SIG-M5 treated with dmso at 0.1 percent for 504 hours (cell line): ENCODE measurements at regions not wholly inside any gene's neighbourhood (a gene's known extent, or its start where the extent isn't known, plus 50 kb on each side); places are given as distances from the start of the nearest gene placed in this dataset.
"Not testable (repeated sequence)": the region's sequence is repeated elsewhere in the genome, so short reads cannot be mapped to it uniquely, and the experiment has no call there.

Experiments used
- DNase-seq: peaks from one replicate; lab custom pipeline; 2025; ENCODE audit not compliant: unreplicated experiment; lab: John Stamatoyannopoulos, UW

DNA sequence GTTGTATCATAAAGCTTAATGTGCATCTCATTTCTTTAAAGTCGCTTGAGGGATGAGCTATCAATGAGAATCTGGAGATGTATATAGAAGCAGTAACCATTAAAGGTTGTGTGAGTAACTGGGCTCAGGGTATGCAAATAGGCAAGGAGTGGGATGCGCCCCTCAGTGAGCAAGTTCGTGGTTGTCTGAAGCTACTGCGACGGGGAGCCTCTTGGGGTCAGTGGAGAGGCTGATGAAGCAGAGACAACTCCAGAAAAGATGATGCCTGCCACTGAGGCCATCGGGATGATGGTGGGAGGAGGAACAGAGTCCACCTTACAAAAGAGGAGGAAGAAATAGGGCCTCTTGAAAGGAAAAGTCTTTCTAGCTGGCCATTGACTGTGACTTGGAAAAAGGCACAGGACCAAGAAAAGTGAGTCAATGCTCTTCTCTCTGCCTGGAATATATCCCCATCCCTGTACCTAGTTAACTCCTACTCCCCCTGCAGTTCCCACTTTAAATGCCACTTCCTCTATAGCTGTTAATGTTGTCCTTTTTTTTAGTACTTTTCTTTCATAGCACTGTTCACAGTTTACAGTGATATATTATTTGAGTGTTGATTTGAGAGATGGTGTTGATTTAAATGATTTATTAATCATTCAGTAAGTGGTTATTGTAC lies 51.4 kb upstream of the LSM6 start:
- no peak for DNase-seq

- no peak for DNase-seq
These were observed 52.3 kb upstream of the LSM6 start for GRCh38 chr4:146123231-146123630.

GRCh38 chr4:146122398-146122797 lies 53.1 kb upstream of the LSM6 start:
- DNase-seq = no peak

GRCh38 chr4:146121757-146122156 lies 53.8 kb upstream of the LSM6 start:
- DNase-seq = no peak

GRCh38 chr4:146119845-146120404 lies 55.6 kb upstream of the LSM6 start:
- DNase-seq = no peak

DNA sequence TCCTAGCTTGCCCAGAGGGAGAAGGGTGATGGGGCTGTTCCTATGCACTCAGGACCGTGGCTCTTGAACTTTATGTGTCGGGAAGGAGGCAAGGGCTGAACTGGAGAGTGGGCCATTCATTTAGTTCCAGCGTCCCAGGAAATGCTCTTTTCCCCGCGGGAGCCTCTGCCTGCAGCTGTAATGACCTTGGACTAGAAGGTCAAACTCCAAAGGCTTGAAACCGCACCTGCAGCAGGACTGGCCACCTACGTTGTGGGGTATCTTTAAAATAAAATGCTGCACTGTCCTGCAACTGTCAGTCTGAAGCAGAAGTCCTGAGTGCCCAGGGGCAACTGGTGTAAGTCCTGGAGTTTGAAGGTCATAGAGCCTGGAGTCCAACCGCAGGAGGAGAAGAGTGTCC lies 61.5 kb upstream of the LSM6 start:
- DNase-seq = no peak

DNA sequence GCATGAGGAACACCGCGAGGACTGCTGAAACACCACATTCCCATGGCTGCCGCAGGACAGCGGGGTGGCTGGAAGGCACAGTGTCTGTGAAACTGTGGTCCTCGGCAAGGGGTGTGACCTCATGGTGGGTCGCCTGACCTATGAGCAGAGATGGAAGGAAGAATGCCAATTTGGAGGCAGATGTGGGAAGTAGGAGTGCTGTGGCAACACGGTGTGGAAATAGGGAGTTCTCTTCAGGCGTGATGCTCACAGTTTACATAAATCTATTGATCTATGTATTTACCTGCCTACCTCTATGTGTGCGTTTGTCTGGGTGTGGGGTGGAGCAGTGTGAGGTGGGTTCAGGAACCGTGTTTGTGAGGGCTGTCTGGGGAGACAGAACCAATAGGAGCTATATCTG lies 62.3 kb upstream of the LSM6 start:
- no peak for DNase-seq

GRCh38 chr4:146112389-146112788 lies 63.1 kb upstream of the LSM6 start:
- no peak for DNase-seq

GRCh38 chr4:146110871-146111485 lies 64.5 kb upstream of the LSM6 start:
- peak; percentile 50 for DNase-seq

DNA sequence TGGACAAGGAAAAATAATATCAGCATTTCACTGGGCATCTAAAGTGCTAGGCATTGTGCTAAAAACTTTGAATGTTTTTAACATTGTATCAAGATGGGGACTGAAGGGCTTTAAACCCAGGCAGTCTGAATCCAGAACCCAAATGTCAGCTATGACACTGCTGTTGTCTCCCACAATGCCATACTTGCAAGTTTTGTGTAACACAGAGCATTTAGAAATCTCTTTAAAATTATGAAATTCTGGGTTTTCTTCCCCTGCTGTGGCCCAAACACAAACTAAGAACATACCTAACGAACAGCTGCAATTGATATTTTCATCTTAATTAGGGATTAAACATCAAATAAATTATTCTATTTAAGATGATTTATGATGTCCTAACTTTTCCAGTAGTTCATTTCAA lies 66.8 kb upstream of the LSM6 start:
- peak; percentile 43 for DNase-seq

- no peak for DNase-seq
These were observed 67.8 kb upstream of the LSM6 start for GRCh38 chr4:146107587-146108240.

DNA sequence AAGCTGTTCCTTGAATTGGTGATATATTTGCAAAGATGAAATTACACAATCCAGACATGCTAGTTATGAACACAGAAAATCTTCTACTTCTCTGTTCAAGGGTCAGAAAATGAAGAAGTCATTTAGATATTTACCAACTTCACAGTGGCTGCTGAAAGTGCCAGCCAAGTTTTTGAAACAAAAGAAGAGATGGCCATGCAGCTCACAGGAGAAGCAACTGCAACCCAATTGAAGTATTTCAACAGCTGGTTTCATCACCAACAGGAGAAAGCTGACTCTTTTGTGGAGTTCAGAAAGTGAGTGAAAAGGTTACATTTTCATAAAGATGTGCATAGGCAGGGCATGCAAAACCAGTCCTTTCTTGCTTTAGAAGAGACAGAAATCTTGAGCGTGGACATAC lies 70.1 kb upstream of the LSM6 start:
- peak; percentile 89 for DNase-seq

DNA sequence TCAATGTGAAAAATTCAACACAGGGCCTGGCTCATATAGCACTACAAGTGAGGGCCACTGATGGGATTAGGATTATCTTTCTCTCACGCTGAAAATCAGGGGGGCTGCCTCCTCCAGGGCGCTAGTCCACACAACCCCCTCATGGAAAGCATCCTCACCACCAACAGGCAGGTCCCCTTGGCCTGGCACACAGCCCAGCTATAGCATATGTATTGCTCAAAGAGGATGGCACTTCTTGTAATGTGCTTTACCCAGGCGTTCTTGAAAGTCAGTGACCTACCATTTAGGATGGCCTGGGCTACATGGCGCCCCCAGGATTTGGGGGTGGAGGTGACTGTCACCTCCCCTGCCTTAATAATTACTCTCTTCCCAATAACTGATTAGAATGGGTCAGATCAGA lies 71.0 kb upstream of the LSM6 start:
- no peak for DNase-seq

GRCh38 chr4:146104052-146104451 lies 71.5 kb upstream of the LSM6 start:
- DNase-seq = not testable (repeated sequence)

DNA sequence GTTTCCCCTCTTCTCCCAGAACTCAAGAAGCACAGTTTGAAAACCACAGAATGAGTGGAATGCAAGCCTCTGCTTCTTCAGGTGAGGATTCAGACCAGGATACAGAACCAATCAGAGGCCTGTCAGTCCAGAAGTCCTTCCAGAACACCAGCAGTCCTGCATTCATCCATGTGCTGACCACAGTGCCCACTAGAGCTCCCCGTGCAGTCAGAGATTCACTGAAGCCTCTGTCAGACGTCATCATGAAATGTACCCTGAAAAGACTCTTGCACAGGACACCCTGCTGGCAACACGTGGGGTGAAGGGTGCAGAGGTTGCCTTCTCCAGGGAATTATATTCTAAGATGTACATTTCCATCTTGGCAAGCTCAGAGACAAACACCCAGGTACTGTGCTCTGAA lies 75.9 kb upstream of the LSM6 start:
- no peak for DNase-seq

DNA sequence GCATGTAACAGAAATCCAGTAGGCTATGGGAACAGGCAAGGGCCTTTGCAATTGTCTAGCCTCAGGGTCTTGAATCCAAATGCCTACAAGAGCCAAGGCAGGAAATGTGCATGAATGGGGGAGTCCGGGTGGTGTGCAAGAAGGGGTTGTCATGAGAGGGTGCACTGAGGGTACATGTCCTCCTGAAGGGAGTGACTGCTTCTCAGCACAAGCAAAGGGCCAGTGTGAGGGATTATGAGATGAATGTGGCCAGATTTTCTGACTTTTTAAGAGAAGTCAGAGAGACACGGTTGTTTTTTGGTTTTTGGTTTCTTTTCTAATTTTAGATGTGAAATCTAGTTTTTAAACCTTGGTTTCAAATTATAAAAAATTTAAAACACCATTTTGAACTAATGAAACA lies 76.5 kb upstream of the LSM6 start:
- no peak for DNase-seq

- no peak for DNase-seq
These were observed 77.1 kb upstream of the LSM6 start for GRCh38 chr4:146098397-146098796.

DNA sequence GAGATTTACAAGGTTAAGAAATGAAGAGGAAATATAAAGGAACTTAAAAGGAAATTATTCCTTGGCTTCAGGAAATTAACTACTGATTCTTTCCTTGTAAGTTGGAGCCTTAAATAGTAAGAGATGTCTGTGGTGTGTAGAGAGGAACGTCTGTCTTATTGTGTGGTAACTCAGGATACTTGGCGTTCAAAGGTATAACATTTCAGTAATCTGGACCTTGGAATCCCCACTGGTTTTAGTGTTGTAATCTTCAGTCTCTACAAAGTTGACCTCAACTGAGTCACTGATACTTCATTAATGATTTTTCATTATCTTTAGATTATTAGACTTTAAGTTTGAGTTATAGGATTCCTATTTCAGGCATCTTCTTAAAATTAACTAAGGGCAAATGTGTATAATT lies 79.1 kb upstream of the LSM6 start:
- DNase-seq = no peak

DNA sequence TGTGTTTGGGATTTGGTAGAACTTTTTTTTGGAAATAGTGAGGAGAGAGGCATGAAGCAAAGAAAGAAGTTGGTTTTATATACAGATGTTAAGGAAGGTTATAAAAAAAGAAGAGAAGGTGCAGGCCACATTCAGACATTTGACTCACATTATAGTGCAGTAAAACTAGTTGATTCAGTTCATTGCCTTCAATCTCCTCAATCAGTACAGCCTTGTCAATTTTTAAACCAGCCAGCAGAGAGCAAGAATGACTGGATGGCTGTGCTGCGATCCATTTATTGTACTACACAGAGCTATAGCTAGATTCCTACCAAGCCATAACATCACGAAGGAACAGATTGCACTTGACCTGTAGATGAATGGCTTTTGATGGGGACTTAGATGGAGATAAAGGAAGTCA lies 79.7 kb upstream of the LSM6 start:
- no peak for DNase-seq

- peak; percentile 13 for DNase-seq
These were observed 80.3 kb upstream of the LSM6 start for GRCh38 chr4:146095091-146095690.

DNA sequence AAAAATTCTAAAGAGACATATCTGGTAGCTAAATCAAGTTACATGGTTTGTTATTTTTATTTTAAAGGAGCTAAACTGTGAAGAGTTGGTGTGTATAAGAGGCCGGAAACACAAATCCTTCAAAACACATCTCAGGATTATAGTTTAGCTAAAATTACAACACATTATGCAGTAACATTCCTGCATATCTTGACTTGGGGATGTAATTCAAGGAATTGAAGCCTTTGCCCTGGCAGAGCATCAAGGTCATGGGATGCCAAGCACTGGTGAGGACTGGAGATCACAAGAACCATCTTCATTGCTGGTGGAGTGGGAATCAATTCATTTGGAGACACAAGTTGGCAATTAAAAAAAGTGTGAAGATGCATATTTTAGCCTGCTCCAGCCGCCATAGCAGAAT lies 86.8 kb upstream of the LSM6 start:
- no peak for DNase-seq

DNA sequence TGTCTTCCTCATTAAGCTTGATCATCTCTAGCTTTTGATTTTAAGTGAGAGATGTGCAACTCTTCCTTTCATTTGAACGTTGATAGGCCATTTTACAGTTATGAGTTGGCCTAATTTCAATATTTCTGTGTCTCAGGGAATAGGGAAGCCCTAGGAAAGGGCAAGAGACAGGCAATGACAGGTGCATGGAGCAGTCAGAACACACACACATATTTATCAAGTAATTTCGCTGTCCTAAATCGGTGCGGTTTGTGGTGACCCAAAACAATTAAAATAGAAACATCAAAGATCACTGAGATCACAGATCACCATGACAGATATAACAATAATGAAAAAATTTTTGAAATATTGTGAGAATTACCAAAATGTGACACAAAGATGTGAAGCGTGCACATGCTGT lies 87.7 kb upstream of the LSM6 start:
- DNase-seq = no peak
